SK-N-SH (cell line): ENCODE measurements at regions not wholly inside any gene's neighbourhood (a gene's known extent, or its start where the extent isn't known, plus 50 kb on each side); places are given as distances from the start of the nearest gene placed in this dataset.

Experiments used
- CTCF ChIA-PET: fragments of 300-600, 350-600 bp; formaldehyde crosslinking; extraction: SDS; loops from one replicate; lab custom pipeline; 2021; lab: Yijun Ruan, JAX
- POLR2A ChIA-PET: fragments of 350-600 bp; sonication (Branson Sonifier 250); formaldehyde crosslinking; extraction: SDS; loops from one replicate; lab custom pipeline; 2020; ENCODE audit warnings: antibody characterized with exemption, inconsistent platforms; lab: Yijun Ruan, JAX
- DNase-seq: peaks from one replicate; pipeline ENCODE4 v3.0.0; 2012
- H2AFZ ChIP-seq: fragments of 200-600 bp; sonication (generic); 2 replicates; pipeline ENCODE4 v1.8.1; 2016; ENCODE audit warnings: antibody characterized with exemption, mild to moderate bottlenecking, low read depth
- H3F3A ChIP-seq: fragments of 200-600 bp; sonication (generic); replicated peaks from 2 replicates; pipeline ENCODE3; 2016; ENCODE audit warnings: antibody characterized with exemption, mild to moderate bottlenecking; ENCODE audit not compliant: insufficient read depth
- H3K27ac ChIP-seq, 2 experiments: fragments of 200-500 bp in 1 of 2; fragments of 200-600 bp in 1 of 2; sonication (Bioruptor generic) in 1 of 2; sonication (generic), shearing (Covaris generic) in 1 of 2; 2 replicates each; pipeline versions ENCODE4 v1.5.1 to v1.6.1; 2014 to 2016; ENCODE audit warnings: low read depth in 2 of 2, inconsistent platforms in 1 of 2, low read length in 1 of 2, mild to moderate bottlenecking in 1 of 2, mixed read lengths in 1 of 2
- H3K27me3 ChIP-seq: fragments of 200-600 bp; sonication (generic), shearing (Covaris generic); 2 replicates; pipeline ENCODE4 v1.6.1; 2016; ENCODE audit warnings: mixed run types; ENCODE audit not compliant: insufficient read depth
- H3K36me3 ChIP-seq, 2 experiments: fragments of 200-500 bp in 1 of 2; fragments of 200-600 bp in 1 of 2; sonication (Bioruptor generic) in 1 of 2; sonication (generic) in 1 of 2; replicated peaks in 1 of 2; 2 replicates each; pipeline versions ENCODE3 to v1.5.1; 2014 to 2016; ENCODE audit warnings: low read length in 1 of 2, mild to moderate bottlenecking in 1 of 2; ENCODE audit not compliant: insufficient read depth in 2 of 2, control insufficient read depth in 1 of 2
- H3K4me1 ChIP-seq, 2 experiments: fragments of 200-500 bp in 1 of 2; fragments of 200-600 bp in 1 of 2; sonication (Bioruptor generic) in 1 of 2; sonication (generic), shearing (Covaris generic) in 1 of 2; 2 replicates each; pipeline versions ENCODE4 v1.5.1 to v1.6.1; 2014 to 2016; ENCODE audit warnings: low read depth in 1 of 2, low read length in 1 of 2, mixed run types in 1 of 2; ENCODE audit not compliant: insufficient read depth in 2 of 2, control insufficient read depth in 1 of 2
- H3K4me2 ChIP-seq: fragments of 200-600 bp; sonication (generic), shearing (Covaris generic); 2 replicates; pipeline ENCODE4 v1.6.1; 2017; ENCODE audit warnings: mixed run types
- H3K4me3 ChIP-seq, 2 experiments: fragments of 200-500 bp in 1 of 2; fragments of 200-600 bp in 1 of 2; sonication (Bioruptor generic) in 1 of 2; sonication (generic), shearing (Covaris generic) in 1 of 2; 2 replicates each; pipeline versions ENCODE4 v1.5.1 to v1.8.1; 2014 to 2016; ENCODE audit warnings: low read depth in 2 of 2, inconsistent platforms in 1 of 2, low read length in 1 of 2, mild to moderate bottlenecking in 1 of 2, mixed read lengths in 1 of 2, moderate library complexity in 1 of 2
- H3K79me2 ChIP-seq: fragments of 200-600 bp; sonication (generic); 2 replicates; pipeline ENCODE4 v1.8.1; 2017; ENCODE audit warnings: mild to moderate bottlenecking; ENCODE audit not compliant: insufficient read depth
- H3K9ac ChIP-seq: fragments of 200-600 bp; sonication (generic); 2 replicates; pipeline ENCODE4 v1.6.1; 2017; ENCODE audit warnings: mixed run types
- H3K9me2 ChIP-seq: fragments of 200-600 bp; sonication (generic); 2 replicates; pipeline ENCODE4 v1.6.1; 2017; ENCODE audit warnings: mixed run types
- H3K9me3 ChIP-seq: fragments of 200-600 bp; sonication (generic); 2 replicates; pipeline ENCODE4 v1.6.1; 2017; ENCODE audit warnings: mixed run types, mild to moderate bottlenecking, moderate library complexity
- H4K20me1 ChIP-seq: fragments of 200-600 bp; sonication (generic); 2 replicates; pipeline ENCODE4 v1.6.1; 2017; ENCODE audit warnings: mild to moderate bottlenecking, mixed run types; ENCODE audit not compliant: insufficient read depth
- CTCF ChIP-seq: fragments of 200-600 bp; sonication (generic); IDR thresholded peaks from 2 replicates; pipeline ENCODE4 v1.6.1; 2017; ENCODE audit warnings: antibody characterized with exemption, mild to moderate bottlenecking, moderate library complexity
- FOSL2 ChIP-seq: IDR thresholded peaks from 2 replicates; pipeline ENCODE4 v1.4.0; 2012; ENCODE audit warnings: low read depth, mild to moderate bottlenecking, moderate library complexity, borderline replicate concordance
- GABPA ChIP-seq: IDR thresholded peaks from 2 replicates; pipeline ENCODE4 v1.4.0; 2012; ENCODE audit warnings: low read depth, mild to moderate bottlenecking
- IRF3 ChIP-seq: fragments of 150-350 bp; IDR thresholded peaks from 2 replicates; pipeline ENCODE4 v1.6.1; 2016; ENCODE audit warnings: mild to moderate bottlenecking, low read depth, low read length
- MAX ChIP-seq: IDR thresholded peaks from 2 replicates; pipeline ENCODE4 v1.4.0; 2012; ENCODE audit warnings: low read depth
- MEF2A ChIP-seq: IDR thresholded peaks from 2 replicates; pipeline ENCODE4 v1.4.0; 2012; ENCODE audit warnings: low read depth, borderline replicate concordance
- MXI1 ChIP-seq: IDR thresholded peaks from 2 replicates; pipeline ENCODE4 v1.6.1; 2012; ENCODE audit warnings: mild to moderate bottlenecking, low read depth, low read length, improper control_type of control experiment
- NFIC ChIP-seq: IDR thresholded peaks from 2 replicates; pipeline ENCODE4 v1.4.0; 2012; ENCODE audit warnings: borderline replicate concordance
- RAD21 ChIP-seq: IDR thresholded peaks from 2 replicates; pipeline ENCODE4 v1.6.1; 2012; ENCODE audit warnings: mild to moderate bottlenecking, low read length
- REST ChIP-seq: IDR thresholded peaks from 2 replicates; pipeline ENCODE4 v1.6.1; 2012; ENCODE audit warnings: mild to moderate bottlenecking, low read depth, low read length, moderate library complexity
- RFX5 ChIP-seq: IDR thresholded peaks from 2 replicates; pipeline ENCODE4 v1.6.1; 2012; ENCODE audit warnings: mild to moderate bottlenecking, improper control_type of control experiment, low read length
- TAF1 ChIP-seq: IDR thresholded peaks from 2 replicates; pipeline ENCODE4 v1.6.1; 2012; ENCODE audit warnings: low read depth, mild to moderate bottlenecking, low read length, moderate library complexity, borderline replicate concordance
- WGBS: methylation state at CpG from one replicate; pipeline ENCODE4 v1.1.6; 2017; ENCODE audit warnings: low lambda C conversion rate; 5-methylcytosine and 5-hydroxymethylcytosine counted together

GRCh38 chr20:51886891-51887608, 84.7 kb upstream of the SALL4 start:
- H3K9ac ChIP-seq, result no peak overlapping the region
- ChIA-PET CTCF (interaction anchor here (0.6 to 1.5 kb wide), 3 partner anchors 17 to 87 kb away, joined by 3 read pairs; no protein-coding TSS in a partner anchor), POLR2A (no interaction called here)
- no peaks in the 10 kb centered on the region for H3K9me3 ChIP-seq
- H3K27me3 ChIP-seq, result no peaks in the 10 kb centered on the region
- no peak for TF ChIP-seq RAD21
- no peak for TF ChIP-seq MXI1
- TF ChIP-seq RFX5, result no peak
- TF ChIP-seq GABPA, result no peak
- TF ChIP-seq REST, result no peak
- TF ChIP-seq FOSL2, result no peak
- TF ChIP-seq TAF1, result no peak
- no peak for TF ChIP-seq MAX
- no peak for TF ChIP-seq CTCF
- no peaks in the 10 kb centered on the region for H4K20me1 ChIP-seq
- H3K79me2 ChIP-seq, result no peaks in the 10 kb centered on the region
- 90% methylated on average over 5 of the region's 5 CpGs for WGBS
- no peak for DNase-seq
- no peak overlapping the region for H2AFZ ChIP-seq
- no peak overlapping the region for H3K27ac ChIP-seq
- no peaks in the 10 kb centered on the region for H3K36me3 ChIP-seq
- no peaks in the 10 kb centered on the region for H3F3A ChIP-seq
- no peak overlapping the region for H3K4me2 ChIP-seq
- no peak overlapping the region for H3K4me3 ChIP-seq
- H3K9me2 ChIP-seq, result no peaks in the 10 kb centered on the region
- H3K4me1 ChIP-seq, result no peaks in the 10 kb centered on the region

- H4K20me1 ChIP-seq, result no peaks in the 10 kb centered on the region
- H3K79me2 ChIP-seq, result no peaks in the 10 kb centered on the region
- H3F3A ChIP-seq, result no peaks in the 10 kb centered on the region
- H3K4me1 ChIP-seq, result no peaks in the 10 kb centered on the region
- H3K4me2 ChIP-seq, result no peak overlapping the region
- WGBS, result 62% methylated on average over 2 of the region's 2 CpGs
- no peak overlapping the region for H3K9ac ChIP-seq
- H3K4me3 ChIP-seq, result no peak overlapping the region
- H3K27me3 ChIP-seq, result no peaks in the 10 kb centered on the region
- no peak for DNase-seq
- ChIA-PET CTCF (interaction anchor here (0.7 to 1.5 kb wide), 2 partner anchors 18 to 39 kb away, joined by 3 read pairs; no protein-coding TSS in a partner anchor), POLR2A (no interaction called here)
- no peaks in the 10 kb centered on the region for H3K9me2 ChIP-seq
- H3K36me3 ChIP-seq, result no peaks in the 10 kb centered on the region
- no peaks in the 10 kb centered on the region for H3K9me3 ChIP-seq
- no peak overlapping the region for H3K27ac ChIP-seq
- no peak overlapping the region for H2AFZ ChIP-seq
- TF ChIP-seq CTCF (no peak), MXI1 (no peak), IRF3 (no peak), TAF1 (no peak), REST (no peak), NFIC (no peak), MEF2A (no peak)
Observed at GRCh38 chr20:51886341-51886740, 84.0 kb upstream of the SALL4 start.
